HepG2 (cell line): ENCODE measurements at regions not wholly inside any gene's neighbourhood (a gene's known extent, or its start where the extent isn't known, plus 50 kb on each side); places are given as distances from the start of the nearest gene placed in this dataset.

Experiments
- ATAC-seq: fragments of 200-7000 bp; cut with Tn5 transposase; 3 replicates; pipeline ENCODE4 v1.9.1; 2020; ENCODE audit warnings: mild to moderate bottlenecking, moderate library complexity
- BruUV-seq: library from RNA; stranded (reverse); fragments of 400-500 nt; replicated peaks from 2 replicates; lab custom pipeline; 2021; lab: Mats Ljungman, UMichigan
- CTCF ChIA-PET: fragments of 300-600 bp; formaldehyde crosslinking; extraction: SDS; loops from one replicate; lab custom pipeline; 2021; ENCODE audit warnings: low total read pairs, inconsistent platforms, low intra/inter-chr PET ratio; lab: Yijun Ruan, JAX
- POLR2A ChIA-PET: fragments of 350-600 bp; sonication (Branson Sonifier 250); formaldehyde crosslinking; loops from one replicate; lab custom pipeline; 2020; ENCODE audit warnings: antibody characterized with exemption, inconsistent platforms; lab: Yijun Ruan, JAX
- DNase-seq: peaks from one replicate; pipeline ENCODE4 v3.0.0-alpha.2; 2015; ENCODE audit warnings: low spot score
- FAIRE-seq: peaks from 3 replicates; lab custom pipeline; 2011; peaks lifted over from hg19 to GRCh38; lab: Jason Lieb, UNC
- H2AFZ ChIP-seq: one replicate; pipeline ENCODE4 v1.6.1; 2011; ENCODE audit warnings: low read length, inconsistent platforms
- H3K27ac ChIP-seq: fragments of 300-600 bp; 3 replicates; pipeline ENCODE4 v1.8.0; 2011; ENCODE audit warnings: mixed run types, mild to moderate bottlenecking, mixed read lengths, low read length, inconsistent platforms; ENCODE audit not compliant: insufficient read depth; ENCODE audit errors: extremely low read length
- H3K27me3 ChIP-seq, 2 experiments: fragments of 200-600 bp in 1 of 2; 2 replicates in 1 of 2; 3 replicates in 1 of 2; pipeline versions ENCODE4 v1.6.0 to v1.8.0; 2011; ENCODE audit warnings: low read length in 2 of 2, mild to moderate bottlenecking in 2 of 2, moderate library complexity in 2 of 2, inconsistent platforms in 1 of 2; ENCODE audit not compliant: insufficient read depth in 2 of 2, control insufficient read depth in 1 of 2
- H3K36me3 ChIP-seq, 2 experiments: fragments of 200-600 bp in 1 of 2; replicated peaks in 1 of 2; 2 replicates in 1 of 2; 3 replicates in 1 of 2; pipeline versions ENCODE4 v1.5.1 to v1.8.0; 2011; ENCODE audit warnings: low read length in 2 of 2, inconsistent platforms in 1 of 2; ENCODE audit not compliant: insufficient read depth in 2 of 2, control insufficient read depth in 1 of 2
- H3K4me1 ChIP-seq: 2 replicates; pipeline ENCODE4 v1.5.1; 2012; ENCODE audit warnings: low read length, inconsistent platforms; ENCODE audit not compliant: insufficient read depth
- H3K4me2 ChIP-seq: 2 replicates; pipeline ENCODE4 v1.6.0; 2011; ENCODE audit warnings: low read depth, low read length, inconsistent platforms
- H3K4me3 ChIP-seq, 3 experiments: fragments of 200-600 bp in 1 of 3; sonication (generic), shearing (Covaris generic) in 1 of 3; replicated peaks in 1 of 3; 2 replicates each; pipeline ENCODE4 v1.5.1; 2011 to 2016; ENCODE audit warnings: low read length in 3 of 3, inconsistent platforms in 2 of 3, low read depth in 2 of 3, mild to moderate bottlenecking in 2 of 3, control low read depth in 1 of 3, mixed read lengths in 1 of 3; ENCODE audit not compliant: insufficient read depth in 1 of 3
- H3K79me2 ChIP-seq: one replicate; pipeline ENCODE4 v1.6.1; 2011; ENCODE audit warnings: low read length, inconsistent platforms; ENCODE audit not compliant: insufficient read depth
- H3K9ac ChIP-seq: 2 replicates; pipeline ENCODE4 v1.6.0; 2011; ENCODE audit warnings: mild to moderate bottlenecking, low read depth, low read length, inconsistent platforms; ENCODE audit not compliant: insufficient read depth
- H3K9me3 ChIP-seq: 2 replicates; pipeline ENCODE4 v1.5.1; 2012; ENCODE audit warnings: mild to moderate bottlenecking, low read length
- H4K20me1 ChIP-seq: 2 replicates; pipeline ENCODE4 v1.6.0; 2011; ENCODE audit warnings: inconsistent platforms, mild to moderate bottlenecking, low read length, moderate library complexity; ENCODE audit not compliant: insufficient read depth
- ETS1 ChIP-seq: sonication (generic); formaldehyde crosslinking; IDR thresholded peaks from 2 replicates; pipeline ENCODE4 v1.4.0; 2020; ENCODE audit warnings: missing genetic modification reagents
- GABPB1 ChIP-seq: IDR thresholded peaks from 2 replicates; pipeline ENCODE4 v1.6.1; 2016; ENCODE audit warnings: mild to moderate bottlenecking, missing genetic modification reagents, moderate library complexity, missing compliant biosample characterization
- MAX ChIP-seq: IDR thresholded peaks from 2 replicates; pipeline ENCODE4 v1.6.1; 2012; ENCODE audit warnings: inconsistent platforms
- MYNN ChIP-seq: sonication (generic); formaldehyde crosslinking; IDR thresholded peaks from 2 replicates; pipeline ENCODE4 v1.4.0; 2020; ENCODE audit warnings: mild to moderate bottlenecking, low read depth, missing genetic modification reagents
- SNAPC4 ChIP-seq: sonication (generic); formaldehyde crosslinking; IDR thresholded peaks from 2 replicates; pipeline ENCODE4 v1.4.0; 2020; ENCODE audit warnings: mild to moderate bottlenecking, missing genetic modification reagents
- ZNF770 ChIP-seq: sonication (generic); formaldehyde crosslinking; IDR thresholded peaks from 2 replicates; pipeline ENCODE4 v1.5.0; 2020; ENCODE audit warnings: mild to moderate bottlenecking, missing genetic modification reagents
- ZNF780A ChIP-seq: sonication (generic); formaldehyde crosslinking; IDR thresholded peaks from 2 replicates; pipeline ENCODE4 v1.8.0; 2022; ENCODE audit warnings: mild to moderate bottlenecking, missing genetic modification reagents, moderate library complexity
- ZSCAN20 ChIP-seq: sonication (generic); formaldehyde crosslinking; IDR thresholded peaks from 2 replicates; pipeline ENCODE4 v1.4.0; 2020; ENCODE audit warnings: missing genetic modification reagents, mild to moderate bottlenecking, borderline replicate concordance
- WGBS: methylation state at CpG from one replicate; pipeline ENCODE4 v1.1.6; 2017; ENCODE audit warnings: low lambda C conversion rate; 5-methylcytosine and 5-hydroxymethylcytosine counted together
- in situ Hi-C: cut with HindIII; loops from 2 replicates; pipeline ENCODE4 v1.10.0; 2017; ENCODE audit warnings: low pct_unique_long_range_greater_than_20kb; ENCODE audit not compliant: extremely low pct_ligation_motif_present
- intact Hi-C: fragments of 100-400 bp; cut with micrococcal nuclease; formaldehyde crosslinking; loops from one replicate; pipeline ENCODE4 v1.10.0; 2022; ENCODE audit not compliant: unreplicated experiment

- ChIA-PET CTCF (no interaction called here), POLR2A (no interaction called here)
- Histone ChIP-seq H3K79me2 (no peaks in the 10 kb centered on the region), H3K4me3 (no peak overlapping the region), H4K20me1 (no peaks in the 10 kb centered on the region), H3K9me3 (no peaks in the 10 kb centered on the region), H3K4me1 (no peaks in the 10 kb centered on the region), H3K36me3 (no peaks in the 10 kb centered on the region), H3K9ac (no peak overlapping the region), H2AFZ (no peak overlapping the region), H3K4me2 (no peak overlapping the region), H3K27me3 (peaks cover 3 to 38% of the 10 kb centered on the region in 2 experiments), H3K27ac (no peak overlapping the region)
- TF ChIP-seq ETS1 (CRISPR knock-in tag) = no peak
- no peak for TF ChIP-seq MAX
- no peak for TF ChIP-seq ZNF780A
- no peak for TF ChIP-seq MYNN
- no peak for TF ChIP-seq ZSCAN20 (CRISPR knock-in tag)
- BruUV-seq = no TSS peak
- intact Hi-C loops = no loop called here
- FAIRE-seq = no peak
- DNase-seq = no peak
- WGBS = 2% methylated on average over 7 of the region's 7 CpGs
- no peak for ATAC-seq
- in situ Hi-C loops = no loop called here
Measured at GRCh38 chr20:57065646-57066045, 200.8 kb downstream of the BMP7 start.

GRCh38 chr20:57066126-57066900 is 200.1 kb downstream of the BMP7 start:
- intact Hi-C loops (no loop called here), in situ Hi-C loops (no loop called here)
- H2AFZ ChIP-seq = no peak overlapping the region
- H3K9ac ChIP-seq = no peak overlapping the region
- H3K27me3 ChIP-seq = peaks cover 4 to 44% of the 10 kb centered on the region in 2 experiments
- 9% methylated on average over 10 of the region's 11 CpGs for WGBS
- no peaks in the 10 kb centered on the region for H3K4me1 ChIP-seq
- FAIRE-seq = no peak
- H3K9me3 ChIP-seq = no peaks in the 10 kb centered on the region
- H3K27ac ChIP-seq = no peak overlapping the region
- no peak overlapping the region for H3K4me2 ChIP-seq
- ChIA-PET CTCF (no interaction called here), POLR2A (no interaction called here)
- H4K20me1 ChIP-seq = no peaks in the 10 kb centered on the region
- ATAC-seq = no peak
- no peak overlapping the region for H3K4me3 ChIP-seq
- no TSS peak for BruUV-seq
- no peak for DNase-seq
- H3K79me2 ChIP-seq = no peaks in the 10 kb centered on the region
- no peaks in the 10 kb centered on the region for H3K36me3 ChIP-seq
- no peak for TF ChIP-seq GABPB1 (CRISPR knock-in tag)
- TF ChIP-seq SNAPC4 (CRISPR knock-in tag) = no peak
- no peak for TF ChIP-seq ZNF770 (CRISPR knock-in tag)
